PC-9 (cell line): ENCODE measurements at regions not wholly inside any gene's neighbourhood (a gene's known extent, or its start where the extent isn't known, plus 50 kb on each side); places are given as distances from the start of the nearest gene placed in this dataset.

Experiments
- BruUV-seq: library from RNA; stranded (reverse); fragments of 400-500 nt; replicated peaks from 2 replicates; lab custom pipeline; 2021; lab: Mats Ljungman, UMichigan
- CTCF ChIA-PET: fragments of 300-600 bp; sonication (Branson Sonifier 250); formaldehyde crosslinking; loops from one replicate; lab custom pipeline; 2022; ENCODE audit warnings: antibody characterized with exemption; lab: Charles Lee
- POLR2A ChIA-PET: fragments of 300-600 bp; sonication (Branson Sonifier 250); formaldehyde crosslinking; loops from one replicate; lab custom pipeline; 2022; ENCODE audit warnings: antibody characterized with exemption; ENCODE audit not compliant: unreplicated experiment; lab: Charles Lee
- DNase-seq, 2 experiments: peaks; one replicate each; pipeline versions ENCODE4 v3.0.0 to v3.0.0-alpha.2; 2015 to 2022; ENCODE audit warnings: mixed read lengths in 1 of 2
- H2AFZ ChIP-seq: fragments of 200-600 bp; sonication (generic); 2 replicates; pipeline ENCODE4 v1.8.1; 2017; ENCODE audit warnings: antibody characterized with exemption
- H3F3A ChIP-seq: fragments of 200-600 bp; sonication (generic); 2 replicates; pipeline ENCODE4 v1.8.1; 2017; ENCODE audit warnings: antibody characterized with exemption, mild to moderate bottlenecking, low read depth; ENCODE audit not compliant: insufficient read depth
- H3K27ac ChIP-seq: fragments of 200-600 bp; sonication (generic); 2 replicates; pipeline ENCODE4 v1.6.1; 2016; ENCODE audit warnings: mixed run types
- H3K27me3 ChIP-seq: fragments of 200-600 bp; sonication (generic); 2 replicates; pipeline ENCODE4 v1.6.1; 2016; ENCODE audit warnings: low read depth, mixed run types; ENCODE audit not compliant: insufficient read depth
- H3K36me3 ChIP-seq: fragments of 200-600 bp; sonication (generic); 2 replicates; pipeline ENCODE4 v1.6.1; 2016; ENCODE audit warnings: low read depth, mixed run types
- H3K4me1 ChIP-seq: fragments of 200-600 bp; sonication (generic); replicated peaks from 2 replicates; pipeline ENCODE4 v1.6.1; 2016; ENCODE audit warnings: mixed run types; ENCODE audit not compliant: insufficient read depth
- H3K4me2 ChIP-seq: fragments of 200-600 bp; sonication (generic); 2 replicates; pipeline ENCODE4 v1.6.1; 2017; ENCODE audit warnings: mixed run types
- H3K4me3 ChIP-seq: fragments of 200-600 bp; sonication (generic); 2 replicates; pipeline ENCODE4 v1.6.1; 2016; ENCODE audit warnings: mixed run types
- H3K79me2 ChIP-seq: fragments of 200-600 bp; sonication (generic); 2 replicates; pipeline ENCODE4 v1.6.1; 2017; ENCODE audit warnings: low read depth, mixed run types
- H3K9me2 ChIP-seq: fragments of 200-600 bp; sonication (generic); 2 replicates; pipeline ENCODE4 v1.8.1; 2017; ENCODE audit warnings: mild to moderate bottlenecking; ENCODE audit not compliant: insufficient read depth
- H3K9me3 ChIP-seq: fragments of 200-600 bp; sonication (generic); 2 replicates; pipeline ENCODE4 v1.8.1; 2016; ENCODE audit warnings: low read depth; ENCODE audit not compliant: insufficient read depth
- H4K20me1 ChIP-seq: fragments of 200-600 bp; sonication (generic); 2 replicates; pipeline ENCODE4 v1.8.1; 2017; ENCODE audit not compliant: insufficient read depth
- CTCF ChIP-seq: fragments of 200-600 bp; sonication (generic); conservative IDR thresholded peaks from 2 replicates; pipeline ENCODE4 v1.6.1; 2017; ENCODE audit warnings: mixed run types, antibody characterized with exemption, mild to moderate bottlenecking, moderate library complexity
- EZH2 ChIP-seq: fragments of 200-600 bp; sonication (generic); IDR thresholded peaks from 2 replicates; pipeline ENCODE4 v1.8.0; 2017; ENCODE audit warnings: antibody characterized with exemption, low read depth
- intact Hi-C: fragments of 100-400 bp; cut with micrococcal nuclease; formaldehyde crosslinking; loops from one replicate; pipeline ENCODE4 v1.10.0; 2022; ENCODE audit not compliant: unreplicated experiment

- H3K27me3 ChIP-seq = no peaks in the 10 kb centered on the region
- no peak for DNase-seq
- TF ChIP-seq EZH2 (no peak), CTCF (no peak)
- H3K9me3 ChIP-seq = no peaks in the 10 kb centered on the region
- H2AFZ ChIP-seq = no peak overlapping the region
- ChIA-PET POLR2A (no interaction called here), CTCF (no interaction called here)
- no peaks in the 10 kb centered on the region for H4K20me1 ChIP-seq
- no peaks in the 10 kb centered on the region for H3K9me2 ChIP-seq
- BruUV-seq = no TSS peak
- no peak overlapping the region for H3K4me2 ChIP-seq
- no peak overlapping the region for H3K27ac ChIP-seq
- peaks cover 22% of the 10 kb centered on the region for H3K4me1 ChIP-seq
- no peaks in the 10 kb centered on the region for H3K36me3 ChIP-seq
- intact Hi-C loops = no loop called here
- peaks cover 14% of the 10 kb centered on the region for H3F3A ChIP-seq
- H3K79me2 ChIP-seq = no peaks in the 10 kb centered on the region
- H3K4me3 ChIP-seq = no peak overlapping the region
Observed at GRCh38 chr6:149158076-149158475, 159.4 kb upstream of the TAB2 start.

GRCh38 chr6:149160943-149161342 is 156.6 kb upstream of the TAB2 start:
- Histone ChIP-seq H3K4me1 (peaks cover 22% of the 10 kb centered on the region), H3K27ac (peak overlapping the region; percentile 51), H3K79me2 (no peaks in the 10 kb centered on the region), H3K9me2 (no peaks in the 10 kb centered on the region), H3K27me3 (no peaks in the 10 kb centered on the region), H4K20me1 (no peaks in the 10 kb centered on the region), H3F3A (peaks cover 14% of the 10 kb centered on the region), H3K4me2 (peak overlapping the region; percentile 53), H3K36me3 (no peaks in the 10 kb centered on the region), H2AFZ (no peak overlapping the region), H3K9me3 (no peaks in the 10 kb centered on the region), H3K4me3 (no peak overlapping the region)
- no TSS peak for BruUV-seq
- POLR2A ChIA-PET = no interaction called here
- peak; percentile 9 to 83 for DNase-seq
- TF ChIP-seq CTCF (no peak), EZH2 (no peak)
- CTCF ChIA-PET = no interaction called here
- intact Hi-C loops = no loop called here

- Histone ChIP-seq H3F3A (peaks cover 14% of the 10 kb centered on the region), H3K27me3 (no peaks in the 10 kb centered on the region), H3K9me3 (no peaks in the 10 kb centered on the region), H3K4me1 (peaks cover 23% of the 10 kb centered on the region), H3K4me2 (no peak overlapping the region), H2AFZ (no peak overlapping the region), H3K9me2 (no peaks in the 10 kb centered on the region), H3K36me3 (no peaks in the 10 kb centered on the region), H3K4me3 (no peak overlapping the region), H3K27ac (no peak overlapping the region), H3K79me2 (no peaks in the 10 kb centered on the region), H4K20me1 (no peaks in the 10 kb centered on the region)
- no peak for DNase-seq
- CTCF ChIA-PET = no interaction called here
- POLR2A ChIA-PET = no interaction called here
- no TSS peak for BruUV-seq
- intact Hi-C loops = no loop called here
- TF ChIP-seq CTCF (no peak), EZH2 (no peak)
Observed at GRCh38 chr6:149162924-149163323, 154.6 kb upstream of the TAB2 start.
